Stomach (tissue), 8 donors: ENCODE measurements at regions not wholly inside any gene's neighbourhood (a gene's known extent, or its start where the extent isn't known, plus 50 kb on each side); places are given as distances from the start of the nearest gene placed in this dataset.

Experiments used
- DNase-seq, 2 donors: peaks; one replicate each; pipeline versions ENCODE4 v3.0.0 to v3.0.0-alpha.2; 2013 to 2019
- H3K27ac ChIP-seq, 5 donors: fragments of 200-600 bp in 4 of 5; sonication (generic) in 4 of 5; one replicate each; pipeline ENCODE4 v1.5.1; 2013 to 2019; ENCODE audit warnings: mild to moderate bottlenecking in 1 of 5, moderate library complexity in 1 of 5
- H3K27me3 ChIP-seq, 3 donors: fragments of 200-600 bp; sonication (generic); one replicate each; pipeline ENCODE4 v1.5.1; 2017 to 2019; ENCODE audit warnings: mixed run types in 1 of 3
- H3K36me3 ChIP-seq, 4 donors: fragments of 200-600 bp; sonication (generic); 1 replicate in 3 of 4; 2 replicates in 1 of 4; pipeline ENCODE4 v1.5.1; 2016 to 2019
- H3K4me1 ChIP-seq, 4 donors: fragments of 200-600 bp; sonication (generic); one replicate each; pipeline ENCODE4 v1.5.1; 2016 to 2019
- H3K4me3 ChIP-seq, 4 donors: fragments of 200-600 bp; sonication (generic) in 3 of 4; one replicate each; pipeline ENCODE4 v1.5.1; 2016 to 2019; ENCODE audit warnings: mild to moderate bottlenecking in 1 of 4
- H3K9me3 ChIP-seq, 4 donors: fragments of 200-600 bp; sonication (generic); one replicate each; pipeline ENCODE4 v1.5.1; 2016 to 2019
- EP300 ChIP-seq: sonication (generic); formaldehyde crosslinking; IDR thresholded peaks from one replicate; pipeline ENCODE4 v1.6.1; 2017; ENCODE audit warnings: antibody characterized with exemption
- POLR2A ChIP-seq, 4 donors: fragments of 450-650 bp; IDR thresholded peaks; one replicate each; pipeline ENCODE4 v1.6.1; 2016; ENCODE audit warnings: antibody characterized with exemption in 4 of 4, control low read depth in 2 of 4, mild to moderate bottlenecking in 1 of 4, moderate library complexity in 1 of 4
- POLR2AphosphoS5 ChIP-seq, 3 donors: sonication (generic); formaldehyde crosslinking; IDR thresholded peaks; one replicate each; pipeline ENCODE4 v1.6.1; 2016; ENCODE audit warnings: antibody characterized with exemption in 3 of 3
- WGBS, 5 donors: extraction: QIAGEN DNeasy Blood & Tissue Kit in 3 of 5; methylation state at CpG; one replicate each; pipeline versions ENCODE4 v1.1.5 to v1.1.7; 2013 to 2018; 5-methylcytosine and 5-hydroxymethylcytosine counted together
- intact Hi-C: fragments of 100-400 bp; cut with DNase I; formaldehyde crosslinking; loops from one replicate; pipeline ENCODE4 v1.15.1; 2023; ENCODE audit warnings: low total_unique reads
- TF ChIP-seq, protein P1 (sequence below), 7 experiments: fragments of 450-650 bp in 4 of 7; fragments of 200-600 bp in 3 of 7; sonication (generic) in 3 of 7; IDR thresholded peaks; one replicate each; pipeline ENCODE4 v1.5.1; 2016 to 2019; ENCODE audit warnings: antibody characterized with exemption in 7 of 7, control low read depth in 2 of 7, mild to moderate bottlenecking in 1 of 7
- donor health status: healthy with polysubstance abuse.
- donor health status: Bipolar disorder and iron deficiency.
- donor health status: healthy.

DNA sequence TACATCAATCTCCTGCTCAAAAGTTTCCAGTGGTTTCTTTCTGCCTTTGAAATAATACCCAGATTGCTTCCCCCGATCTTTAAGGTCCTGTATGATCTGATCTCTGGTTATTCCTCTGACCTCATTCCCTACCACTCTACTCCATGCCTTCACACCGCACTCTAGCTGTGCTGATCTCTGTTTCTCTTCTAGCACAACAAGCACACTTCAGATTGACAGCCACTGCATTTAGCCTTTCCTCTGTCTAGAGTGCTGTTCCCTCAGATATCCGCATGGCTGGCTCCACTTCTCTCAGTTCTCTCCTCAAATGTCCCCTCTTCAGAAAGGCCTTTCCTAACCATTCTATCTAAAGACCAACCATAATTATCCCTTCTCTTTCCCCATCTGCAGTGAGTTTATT lies 370.4 kb upstream of the FGF13 start:
- 78 to 96% (median 89%) methylated on average over 3 of the region's 3 CpGs for WGBS, 5 donors
- H3K27ac ChIP-seq: no peak overlapping the region
- H3K9me3 ChIP-seq: no peaks in the 10 kb centered on the region
- TF ChIP-seq POLR2AphosphoS5 (IDR thresholded peaks at IDR 0.05): no peak
- no peak for TF ChIP-seq EP300
- TF ChIP-seq, protein P1, sequence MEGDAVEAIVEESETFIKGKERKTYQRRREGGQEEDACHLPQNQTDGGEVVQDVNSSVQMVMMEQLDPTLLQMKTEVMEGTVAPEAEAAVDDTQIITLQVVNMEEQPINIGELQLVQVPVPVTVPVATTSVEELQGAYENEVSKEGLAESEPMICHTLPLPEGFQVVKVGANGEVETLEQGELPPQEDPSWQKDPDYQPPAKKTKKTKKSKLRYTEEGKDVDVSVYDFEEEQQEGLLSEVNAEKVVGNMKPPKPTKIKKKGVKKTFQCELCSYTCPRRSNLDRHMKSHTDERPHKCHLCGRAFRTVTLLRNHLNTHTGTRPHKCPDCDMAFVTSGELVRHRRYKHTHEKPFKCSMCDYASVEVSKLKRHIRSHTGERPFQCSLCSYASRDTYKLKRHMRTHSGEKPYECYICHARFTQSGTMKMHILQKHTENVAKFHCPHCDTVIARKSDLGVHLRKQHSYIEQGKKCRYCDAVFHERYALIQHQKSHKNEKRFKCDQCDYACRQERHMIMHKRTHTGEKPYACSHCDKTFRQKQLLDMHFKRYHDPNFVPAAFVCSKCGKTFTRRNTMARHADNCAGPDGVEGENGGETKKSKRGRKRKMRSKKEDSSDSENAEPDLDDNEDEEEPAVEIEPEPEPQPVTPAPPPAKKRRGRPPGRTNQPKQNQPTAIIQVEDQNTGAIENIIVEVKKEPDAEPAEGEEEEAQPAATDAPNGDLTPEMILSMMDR (IDR thresholded peaks at IDR 0.05): no peak
- no peak for TF ChIP-seq POLR2A (IDR thresholded peaks at IDR 0.05)
- no peaks in the 10 kb centered on the region for H3K27me3 ChIP-seq
- no peaks in the 10 kb centered on the region for H3K36me3 ChIP-seq
- intact Hi-C loops: no loop called here
- no peak for DNase-seq
- no peak overlapping the region for H3K4me3 ChIP-seq
- peaks cover 0 to 8% (median 3%) of the 10 kb centered on the region in 4 donors for H3K4me1 ChIP-seq

DNA sequence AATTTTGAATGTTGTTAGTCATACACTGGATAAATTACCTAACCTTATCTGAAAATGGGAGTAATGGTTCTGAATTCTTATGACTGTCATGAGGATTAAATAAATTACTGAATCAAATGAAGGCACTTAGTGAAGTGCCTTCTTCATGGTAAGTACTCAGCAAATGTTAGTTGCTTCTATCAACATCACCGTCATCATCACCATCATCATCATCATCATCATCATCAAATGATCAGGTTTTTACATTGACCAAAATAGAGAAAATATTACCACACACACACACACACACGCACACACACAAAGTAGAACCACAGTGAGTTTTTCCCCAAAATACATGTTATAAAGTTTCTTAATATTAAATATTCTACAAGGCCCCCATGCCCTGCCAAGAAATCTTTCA lies 368.3 kb upstream of the FGF13 start:
- H3K27me3 ChIP-seq: no peaks in the 10 kb centered on the region
- H3K27ac ChIP-seq: no peak overlapping the region
- intact Hi-C loops: no loop called here
- H3K4me3 ChIP-seq: no peak overlapping the region
- no peak for DNase-seq
- TF ChIP-seq POLR2A (IDR thresholded peaks at IDR 0.05) (no peak), EP300 (no peak)
- no peaks in the 10 kb centered on the region for H3K36me3 ChIP-seq
- WGBS, 5 donors: 87 to 100% (median 92%) methylated on average over 2 of the region's 2 CpGs
- H3K9me3 ChIP-seq: no peaks in the 10 kb centered on the region
- peaks cover 0 to 8% (median 3%) of the 10 kb centered on the region in 4 donors for H3K4me1 ChIP-seq

DNA sequence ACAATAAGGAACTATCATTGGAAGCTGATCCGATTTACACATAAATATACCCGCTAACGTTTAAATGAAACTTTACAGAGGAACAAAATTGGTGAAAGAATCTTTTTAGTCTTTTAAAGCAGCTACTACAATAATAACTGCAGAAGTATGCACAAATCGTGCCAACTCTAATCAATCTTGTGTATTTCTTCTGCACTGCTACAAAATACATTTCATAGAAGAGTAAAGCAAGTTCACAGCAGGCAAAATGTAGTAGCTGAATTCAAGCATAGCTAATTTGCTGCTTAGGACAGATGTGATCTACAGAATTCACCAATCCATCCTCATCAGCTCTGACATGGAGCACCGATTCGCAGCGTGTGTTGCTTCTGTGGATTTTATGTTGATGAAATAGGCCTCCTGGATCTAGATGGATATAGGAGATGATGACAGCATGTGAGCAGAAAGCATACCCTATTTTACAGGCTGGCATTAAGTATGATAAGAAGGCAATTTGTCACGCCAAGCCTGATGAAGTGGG lies 367.3 kb upstream of the FGF13 start:
- DNase-seq: peak in 1 of 2 donors; percentile 24
- Histone ChIP-seq H3K4me1 (peaks cover 0 to 8% (median 3%) of the 10 kb centered on the region in 4 donors), H3K9me3 (no peaks in the 10 kb centered on the region), H3K36me3 (no peaks in the 10 kb centered on the region), H3K4me3 (no peak overlapping the region), H3K27me3 (no peaks in the 10 kb centered on the region), H3K27ac (no peak overlapping the region)
- intact Hi-C loops: no loop called here
- no peak for TF ChIP-seq EP300
- TF ChIP-seq POLR2AphosphoS5 (IDR thresholded peaks at IDR 0.05): no peak
- TF ChIP-seq, protein P1 (IDR thresholded peaks at IDR 0.05): no peak
- WGBS, 5 donors: 36 to 54% (median 46%) methylated on average over 8 of the region's 8 CpGs

DNA sequence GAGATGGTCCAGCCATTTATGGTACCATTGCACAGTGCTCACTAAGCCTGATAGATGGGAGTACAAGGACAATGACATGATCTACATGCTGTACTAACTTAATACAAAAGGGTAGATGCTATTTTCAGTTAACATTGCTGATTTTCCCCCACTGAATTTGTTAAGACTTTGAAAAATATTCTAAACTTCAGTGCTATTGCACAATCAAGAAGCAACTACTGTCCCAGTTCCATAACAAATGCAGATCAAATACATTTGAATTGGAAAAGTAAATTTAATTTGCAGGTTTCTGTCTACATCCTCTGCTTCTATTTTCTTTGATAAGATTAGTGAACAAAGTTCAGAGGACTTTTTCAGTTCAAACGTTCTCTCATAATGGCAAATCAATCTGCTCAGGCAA lies 366.8 kb upstream of the FGF13 start:
- H3K27me3 ChIP-seq: no peaks in the 10 kb centered on the region
- no peaks in the 10 kb centered on the region for H3K9me3 ChIP-seq
- H3K36me3 ChIP-seq: no peaks in the 10 kb centered on the region
- no peak overlapping the region for H3K4me3 ChIP-seq
- 10 to 23% (median 16%) methylated on average over 1 of the region's 1 CpG for WGBS, 5 donors
- DNase-seq: no peak
- intact Hi-C loops: no loop called here
- TF ChIP-seq, protein P1 (IDR thresholded peaks at IDR 0.05): no peak
- TF ChIP-seq POLR2A (IDR thresholded peaks at IDR 0.05): no peak
- TF ChIP-seq EP300: no peak
- TF ChIP-seq POLR2AphosphoS5 (IDR thresholded peaks at IDR 0.05): no peak
- H3K4me1 ChIP-seq: peaks cover 0 to 8% (median 3%) of the 10 kb centered on the region in 4 donors
- no peak overlapping the region for H3K27ac ChIP-seq
